K562 (cell line): ENCODE measurements at regions not wholly inside any gene's neighbourhood (a gene's known extent, or its start where the extent isn't known, plus 50 kb on each side); places are given as distances from the start of the nearest gene placed in this dataset.

Experiments
- ATAC-seq: fragments of 200-7000 bp; cut with Tn5 transposase; 3 replicates; pipeline ENCODE4 v1.9.1; 2020; ENCODE audit warnings: moderate library complexity
- BruUV-seq: library from RNA; stranded (reverse); fragments of 400-500 nt; replicated peaks from 2 replicates; lab custom pipeline; 2021; lab: Mats Ljungman, UMichigan
- CTCF ChIA-PET: fragments of 300-600 bp; formaldehyde crosslinking; extraction: SDS; loops from one replicate; lab custom pipeline; 2021; ENCODE audit warnings: low intra/inter-chr PET ratio; lab: Yijun Ruan, JAX
- POLR2A ChIA-PET: fragments of 300-600, 350-650 bp; sonication (Branson Sonifier 250); formaldehyde crosslinking; extraction: SDS; loops from one replicate; lab custom pipeline; 2021; ENCODE audit warnings: antibody characterized with exemption, inconsistent platforms; lab: Yijun Ruan, JAX
- DNase-seq, 4 experiments: peaks; one replicate each; pipeline versions ENCODE4 v3.0.0 to v3.0.0-alpha.2; 2011 to 2018; ENCODE audit warnings: low spot score in 3 of 4, mixed read lengths in 3 of 4; ENCODE audit errors: extremely low read depth in 1 of 4
- FAIRE-seq: peaks from 2 replicates; lab custom pipeline; 2011; peaks lifted over from hg19 to GRCh38; lab: Jason Lieb, UNC
- H2AFZ ChIP-seq: 2 replicates; pipeline ENCODE4 v1.6.0; 2011; ENCODE audit warnings: low read depth, low read length, control low read depth, inconsistent platforms
- H3K27ac ChIP-seq: fragments of 200-600 bp; 3 replicates; pipeline ENCODE4 v1.8.0; 2011; ENCODE audit warnings: low read depth, mild to moderate bottlenecking, control low read depth, inconsistent platforms, low read length, moderate library complexity, mixed read lengths; ENCODE audit errors: extremely low read depth
- H3K27me3 ChIP-seq, 2 experiments: fragments of 300-600 bp in 1 of 2; 2 replicates in 1 of 2; 3 replicates in 1 of 2; pipeline versions ENCODE4 v1.6.0 to v1.8.0; 2011; ENCODE audit warnings: inconsistent platforms in 2 of 2, low read length in 2 of 2, mild to moderate bottlenecking in 1 of 2, mixed read lengths in 1 of 2, moderate library complexity in 1 of 2; ENCODE audit not compliant: control insufficient read depth in 2 of 2, insufficient read depth in 2 of 2
- H3K36me3 ChIP-seq: fragments of 300-600 bp; 3 replicates; pipeline ENCODE4 v1.8.0; 2011; ENCODE audit warnings: mild to moderate bottlenecking, low read length, inconsistent platforms; ENCODE audit not compliant: control insufficient read depth, insufficient read depth
- H3K4me1 ChIP-seq, 2 experiments: fragments of 200-600 bp in 1 of 2; replicated peaks in 1 of 2; 2 replicates in 1 of 2; 3 replicates in 1 of 2; pipeline versions ENCODE4 v1.5.1 to v1.8.0; 2011; ENCODE audit warnings: inconsistent platforms in 2 of 2, low read length in 2 of 2, mild to moderate bottlenecking in 1 of 2, mixed read lengths in 1 of 2, moderate library complexity in 1 of 2; ENCODE audit not compliant: control insufficient read depth in 2 of 2, insufficient read depth in 2 of 2
- H3K4me2 ChIP-seq: 2 replicates; pipeline ENCODE4 v1.6.1; 2011; ENCODE audit warnings: low read length, control low read depth, inconsistent platforms, mixed read lengths; ENCODE audit not compliant: insufficient read depth
- H3K4me3 ChIP-seq: fragments of 200-600 bp; sonication (generic), shearing (Covaris generic); 2 replicates; pipeline ENCODE4 v1.5.1; 2016; ENCODE audit warnings: control low read depth, inconsistent platforms
- H3K79me2 ChIP-seq: fragments of 200-600 bp; 3 replicates; pipeline ENCODE4 v1.8.0; 2011; ENCODE audit warnings: low read length, inconsistent platforms; ENCODE audit not compliant: control insufficient read depth, insufficient read depth
- H3K9ac ChIP-seq, 2 experiments: 2 replicates each; pipeline versions ENCODE4 v1.6.0 to v1.6.1; 2011; ENCODE audit warnings: low read depth in 2 of 2, low read length in 2 of 2, control low read depth in 1 of 2, inconsistent platforms in 1 of 2, mild to moderate bottlenecking in 1 of 2, mixed read lengths in 1 of 2; ENCODE audit not compliant: insufficient read depth in 1 of 2
- H3K9me1 ChIP-seq: one replicate; pipeline ENCODE4 v1.6.0; 2011; ENCODE audit warnings: inconsistent platforms, mild to moderate bottlenecking, low read length, moderate library complexity; ENCODE audit not compliant: control insufficient read depth, insufficient read depth
- H3K9me3 ChIP-seq: replicated peaks from 2 replicates; pipeline ENCODE4 v1.5.1; 2011; ENCODE audit warnings: low read depth, low read length, inconsistent platforms; ENCODE audit not compliant: control insufficient read depth, insufficient read depth
- H4K20me1 ChIP-seq: replicated peaks from 2 replicates; pipeline ENCODE4 v1.6.1; 2011; ENCODE audit warnings: low read length, inconsistent platforms, mixed read lengths; ENCODE audit not compliant: control insufficient read depth, insufficient read depth
- CBFB ChIP-seq: sonication (generic); formaldehyde crosslinking; IDR thresholded peaks from 2 replicates; pipeline ENCODE4 v1.4.0; 2020; ENCODE audit warnings: mild to moderate bottlenecking, missing genetic modification reagents
- HDAC1 ChIP-seq, 2 experiments: fragments of 450-650 bp; IDR thresholded peaks; 2 replicates each; pipeline ENCODE4 v1.6.1; 2016 to 2017; ENCODE audit warnings: inconsistent platforms in 1 of 2, mild to moderate bottlenecking in 1 of 2, moderate library complexity in 1 of 2
- MECOM ChIP-seq: fragments of 250-450 bp; sonication (Bioruptor Pico); IDR thresholded peaks from 2 replicates; pipeline ENCODE4 v1.8.0; 2022; ENCODE audit warnings: inconsistent platforms
- PHB2 ChIP-seq: fragments of 450-650 bp; IDR thresholded peaks from 2 replicates; pipeline ENCODE4 v1.6.1; 2017; ENCODE audit warnings: low read depth
- SMARCA4 ChIP-seq: fragments of 450-650 bp; IDR thresholded peaks from 2 replicates; pipeline ENCODE4 v1.6.1; 2016
- SMARCE1 ChIP-seq: fragments of 450-650 bp; IDR thresholded peaks from 2 replicates; pipeline ENCODE4 v1.7.1; 2016; ENCODE audit warnings: mild to moderate bottlenecking
- TAF9B ChIP-seq: fragments of 450-650 bp; IDR thresholded peaks from 2 replicates; pipeline ENCODE4 v1.6.1; 2018; ENCODE audit warnings: mild to moderate bottlenecking; ENCODE audit not compliant: partially characterized antibody
- WHSC1 ChIP-seq: IDR thresholded peaks from one replicate; pipeline ENCODE4 v1.6.1; 2012; ENCODE audit warnings: low read length, control low read depth, inconsistent platforms
- ZKSCAN1 ChIP-seq: fragments of 150-350 bp; IDR thresholded peaks from 2 replicates; pipeline ENCODE4 v1.6.1; 2016; ENCODE audit warnings: low read depth, low read length
- ZNF217 ChIP-seq: sonication (generic); formaldehyde crosslinking; IDR thresholded peaks from 2 replicates; pipeline ENCODE4 v1.8.0; 2022; ENCODE audit warnings: mild to moderate bottlenecking, missing genetic modification reagents
- ZNF408 ChIP-seq: fragments of 250-450 bp; sonication (Bioruptor Pico); IDR thresholded peaks from 2 replicates; pipeline ENCODE4 v1.4.0; 2020; ENCODE audit warnings: low read depth, mild to moderate bottlenecking, moderate library complexity
- ZNF778 ChIP-seq: fragments of 450-650 bp; formaldehyde crosslinking; IDR thresholded peaks from 2 replicates; pipeline ENCODE4 v1.4.0; 2020; ENCODE audit warnings: mild to moderate bottlenecking, moderate library complexity
- ZNF830 ChIP-seq: fragments of 250-450 bp; sonication (Bioruptor Pico); IDR thresholded peaks from 2 replicates; pipeline ENCODE4 v1.5.0; 2021; ENCODE audit warnings: mild to moderate bottlenecking
- in situ Hi-C: fragments of 300-500 bp; cut with MboI; formaldehyde crosslinking; loops from 4 replicates; pipeline ENCODE4 v1.15.0; 2018; ENCODE audit warnings: inconsistent platforms, mixed read lengths
- intact Hi-C: fragments of 100-400 bp; cut with micrococcal nuclease; formaldehyde crosslinking; loops from 2 replicates; pipeline ENCODE4 v1.14.2; 2022
- TF ChIP-seq, protein P1 (sequence below): sonication (generic); formaldehyde crosslinking; IDR thresholded peaks from 2 replicates; pipeline ENCODE4 v1.8.0; 2022; ENCODE audit warnings: mild to moderate bottlenecking, missing genetic modification reagents
- TF ChIP-seq, protein P2 (sequence below): sonication (generic); formaldehyde crosslinking; IDR thresholded peaks from 2 replicates; pipeline ENCODE4 v1.9.0; 2022; ENCODE audit warnings: mild to moderate bottlenecking, missing genetic modification reagents

DNA sequence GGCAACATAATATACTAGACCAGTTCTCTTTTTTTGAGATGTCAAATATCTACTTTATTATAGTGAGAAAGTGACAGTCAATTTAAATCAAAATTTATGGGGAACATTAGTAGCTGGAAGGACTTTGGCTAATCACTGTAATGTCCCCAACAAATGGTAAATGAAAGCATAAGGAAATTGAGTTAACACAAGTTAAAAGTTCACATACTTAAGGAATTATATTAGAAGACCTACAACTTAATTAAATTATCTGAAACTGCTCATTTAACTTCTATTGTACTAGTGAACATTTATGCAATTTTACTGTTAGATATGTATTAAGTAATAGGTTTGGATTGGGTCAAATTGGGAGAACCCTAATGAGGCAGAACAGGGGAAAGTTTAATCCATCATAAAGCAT, 160.3 kb upstream of the TENM3 start:
- POLR2A ChIA-PET, result no interaction called here
- in situ Hi-C loops, result no loop called here
- no peak for FAIRE-seq

More for the DNA sequence above, 160.3 kb upstream of the TENM3 start:
- BruUV-seq, result no TSS peak
- no peak overlapping the region for H2AFZ ChIP-seq
- H3K9me1 ChIP-seq, result no peaks in the 10 kb centered on the region
- H3K4me3 ChIP-seq, result no peak overlapping the region
- H3K4me1 ChIP-seq, result no peaks in the 10 kb centered on the region
- H3K9ac ChIP-seq, result no peak overlapping the region
- no peak for TF ChIP-seq SMARCA4
- no peak for TF ChIP-seq PHB2
- TF ChIP-seq, protein P1, sequence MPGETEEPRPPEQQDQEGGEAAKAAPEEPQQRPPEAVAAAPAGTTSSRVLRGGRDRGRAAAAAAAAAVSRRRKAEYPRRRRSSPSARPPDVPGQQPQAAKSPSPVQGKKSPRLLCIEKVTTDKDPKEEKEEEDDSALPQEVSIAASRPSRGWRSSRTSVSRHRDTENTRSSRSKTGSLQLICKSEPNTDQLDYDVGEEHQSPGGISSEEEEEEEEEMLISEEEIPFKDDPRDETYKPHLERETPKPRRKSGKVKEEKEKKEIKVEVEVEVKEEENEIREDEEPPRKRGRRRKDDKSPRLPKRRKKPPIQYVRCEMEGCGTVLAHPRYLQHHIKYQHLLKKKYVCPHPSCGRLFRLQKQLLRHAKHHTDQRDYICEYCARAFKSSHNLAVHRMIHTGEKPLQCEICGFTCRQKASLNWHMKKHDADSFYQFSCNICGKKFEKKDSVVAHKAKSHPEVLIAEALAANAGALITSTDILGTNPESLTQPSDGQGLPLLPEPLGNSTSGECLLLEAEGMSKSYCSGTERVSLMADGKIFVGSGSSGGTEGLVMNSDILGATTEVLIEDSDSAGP (CRISPR knock-in tag), result no peak
- TF ChIP-seq ZNF217 (CRISPR knock-in tag), result no peak
- no peak for TF ChIP-seq ZNF408
- no peak for TF ChIP-seq ZKSCAN1
- TF ChIP-seq ZNF778 (CRISPR knock-in tag), result no peak
- TF ChIP-seq WHSC1, result no peak
- TF ChIP-seq, protein P2, sequence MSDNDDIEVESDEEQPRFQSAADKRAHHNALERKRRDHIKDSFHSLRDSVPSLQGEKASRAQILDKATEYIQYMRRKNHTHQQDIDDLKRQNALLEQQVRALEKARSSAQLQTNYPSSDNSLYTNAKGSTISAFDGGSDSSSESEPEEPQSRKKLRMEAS, result no peak
- TF ChIP-seq SMARCE1, result no peak
- TF ChIP-seq ZNF830 (CRISPR knock-in tag), result no peak
- no peak for TF ChIP-seq CBFB (CRISPR knock-in tag)
- no peak for TF ChIP-seq HDAC1 (IDR thresholded peaks at IDR 0.05)
- no peak for TF ChIP-seq TAF9B
- no peak for TF ChIP-seq MECOM
- H3K27me3 ChIP-seq, result no peaks in the 10 kb centered on the region
- H4K20me1 ChIP-seq, result no peaks in the 10 kb centered on the region
- no peak overlapping the region for H3K4me2 ChIP-seq
- H3K27ac ChIP-seq, result no peak overlapping the region
- CTCF ChIA-PET, result no interaction called here
- no peaks in the 10 kb centered on the region for H3K36me3 ChIP-seq
- ATAC-seq (no peak), DNase-seq (no peak)
- H3K79me2 ChIP-seq, result no peaks in the 10 kb centered on the region
- no peaks in the 10 kb centered on the region for H3K9me3 ChIP-seq
- intact Hi-C loops, result no loop called here
